GM21717 (cell line): ENCODE measurements at regions not wholly inside any gene's neighbourhood (a gene's known extent, or its start where the extent isn't known, plus 50 kb on each side); places are given as distances from the start of the nearest gene placed in this dataset.

ENCODE experiments used
- ATAC-seq: cut with Tn5 transposase; IDR thresholded peaks from one replicate; pipeline ENCODE4 v1.9.1; 2021; ENCODE audit warnings: mild to moderate bottlenecking, moderate library complexity; ENCODE audit not compliant: unreplicated experiment

DNA sequence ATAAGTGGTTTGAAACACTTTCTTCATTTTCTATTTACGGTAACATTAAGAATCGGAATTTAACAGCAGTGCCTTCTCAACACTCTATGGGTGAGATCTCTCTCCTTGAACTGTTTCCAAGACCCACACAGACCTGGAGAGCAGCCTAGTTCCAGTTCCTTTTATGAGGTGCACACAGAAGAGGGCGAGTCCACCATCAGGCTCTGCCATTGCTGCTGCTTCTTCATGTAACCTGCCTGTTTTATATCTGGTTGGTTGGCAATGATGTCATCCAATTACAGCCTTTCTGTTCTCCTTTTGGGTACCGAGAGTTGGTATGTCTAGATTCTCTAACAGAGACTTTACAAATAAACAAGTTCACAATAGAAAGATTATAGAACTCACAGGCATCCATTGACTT lies 225.7 kb downstream of the UTP18 start:
- no peak for ATAC-seq

DNA sequence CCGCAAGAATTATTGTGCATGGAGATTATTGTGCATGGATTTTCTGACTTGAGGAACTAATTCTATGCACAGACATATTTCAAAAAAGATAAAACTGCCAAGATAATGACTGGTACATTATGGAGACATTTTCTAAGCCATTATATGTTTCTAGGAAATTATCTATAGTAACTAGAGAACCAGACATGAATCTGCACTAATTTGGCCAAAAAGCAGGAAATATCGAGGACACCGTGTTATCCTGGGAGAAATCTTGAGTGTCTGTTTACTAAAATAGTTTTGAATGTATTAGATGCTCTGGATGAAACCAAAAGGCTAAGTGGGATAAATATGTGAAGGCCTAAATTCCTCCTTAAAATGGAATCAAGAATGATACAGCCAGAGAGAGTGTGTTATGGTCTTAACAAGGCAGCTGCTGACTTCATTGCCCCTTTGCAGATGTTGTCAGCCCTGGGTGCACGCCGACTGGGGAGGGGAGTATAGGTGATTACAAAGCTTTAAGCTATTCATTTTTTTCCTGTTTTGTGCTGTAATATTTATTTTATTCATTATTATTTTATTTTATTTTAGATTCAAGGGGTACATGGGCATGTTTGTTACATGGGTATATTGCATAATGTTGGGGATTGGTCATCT lies 226.7 kb downstream of the UTP18 start:
- no peak for ATAC-seq

DNA sequence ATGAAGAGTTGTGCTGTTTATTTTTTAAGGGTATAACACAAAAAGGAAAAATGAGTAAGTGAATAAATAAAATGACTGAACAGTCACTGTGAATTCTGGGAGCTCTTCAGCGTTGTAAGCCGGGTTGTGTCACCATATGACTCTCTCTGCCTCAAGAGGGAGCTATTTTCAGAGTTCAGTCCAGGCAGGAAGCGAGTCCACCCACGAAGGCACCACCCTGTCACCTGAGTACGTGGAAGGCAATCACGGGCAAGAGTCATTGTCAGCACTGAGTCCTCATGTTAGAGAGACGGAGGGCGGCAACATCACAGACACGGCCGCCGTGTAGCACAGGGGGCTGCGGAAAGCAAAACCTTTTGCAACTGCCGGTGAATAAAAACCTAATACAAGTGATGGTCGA lies 227.6 kb downstream of the UTP18 start:
- no peak for ATAC-seq

DNA sequence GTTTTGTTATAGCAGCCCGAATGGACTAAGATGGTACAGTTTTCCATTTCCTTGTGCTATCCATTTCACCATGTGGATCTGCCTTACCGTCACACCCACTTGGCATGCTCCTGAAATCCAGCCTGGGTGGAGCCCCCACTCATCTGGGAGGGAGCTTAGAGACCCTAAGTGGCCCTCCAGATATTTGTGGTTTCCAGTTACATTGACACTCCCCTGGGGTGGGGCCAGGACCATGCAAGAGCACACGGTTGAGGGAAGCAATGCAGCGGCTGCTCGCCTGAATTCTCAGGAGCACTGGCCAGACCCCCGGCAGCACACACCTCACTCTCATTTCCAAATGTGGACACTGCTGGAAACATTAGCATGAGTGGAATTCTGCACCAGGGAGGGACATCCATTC lies 231.1 kb downstream of the UTP18 start:
- no peak for ATAC-seq

DNA sequence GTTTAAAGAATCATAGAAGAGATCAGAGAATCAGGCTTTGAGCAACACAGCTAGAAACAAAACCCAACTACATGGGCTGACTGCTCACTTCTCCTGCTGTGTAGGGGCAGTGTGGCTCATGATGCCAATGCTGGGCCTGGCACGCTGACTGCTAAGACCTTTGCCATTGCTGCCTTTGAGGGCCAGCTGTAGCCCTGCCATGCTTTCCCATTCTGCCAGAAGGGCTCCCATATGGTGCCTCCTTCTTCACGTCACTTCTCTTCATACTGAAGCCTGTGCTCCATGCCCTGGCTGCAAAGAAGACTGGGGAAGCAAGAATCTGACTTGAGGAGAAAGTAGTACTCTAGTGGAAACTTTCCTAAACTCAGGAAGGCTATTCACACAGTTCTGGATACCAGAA lies 232.9 kb downstream of the UTP18 start:
- ATAC-seq, result no peak

DNA sequence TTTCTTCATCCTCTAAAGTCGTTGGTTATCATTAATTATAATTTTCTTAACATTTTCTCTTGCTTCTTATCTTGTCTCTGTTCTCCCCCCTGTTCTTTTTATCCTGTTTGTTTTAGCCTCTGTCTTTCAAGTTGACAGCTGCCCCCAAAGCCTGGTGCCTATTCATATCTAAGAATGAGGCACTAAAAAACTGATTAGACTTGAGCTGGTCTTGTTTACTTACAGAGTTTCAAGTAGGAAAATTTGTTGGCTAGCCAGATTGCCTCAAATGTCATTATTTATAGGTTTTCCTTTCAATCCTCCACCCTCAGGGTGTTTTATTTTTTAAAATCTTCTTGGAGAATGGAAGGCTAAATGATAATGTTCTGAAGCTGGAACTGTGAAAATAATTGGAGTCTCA lies 236.0 kb downstream of the UTP18 start:
- ATAC-seq, result no peak

DNA sequence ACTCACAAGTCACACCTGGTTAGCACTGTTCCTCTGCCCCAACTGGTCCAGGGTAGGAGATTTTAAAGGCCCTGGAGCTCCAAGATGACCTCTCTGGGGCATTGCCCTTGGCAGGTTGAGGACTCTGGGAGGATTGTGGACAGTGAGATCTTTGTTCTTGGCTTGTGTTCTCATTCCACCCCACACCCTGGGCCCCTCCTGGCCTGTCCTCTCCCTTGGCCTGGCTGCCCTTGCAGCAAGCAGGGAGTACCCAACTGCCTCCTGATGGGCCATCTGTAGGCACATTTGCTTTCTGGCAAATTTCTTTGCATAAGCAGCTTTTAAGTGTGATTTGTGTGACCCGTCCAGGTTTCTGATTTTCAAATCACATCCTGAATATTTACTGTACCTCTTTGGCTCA lies 239.6 kb downstream of the UTP18 start:
- no peak for ATAC-seq

DNA sequence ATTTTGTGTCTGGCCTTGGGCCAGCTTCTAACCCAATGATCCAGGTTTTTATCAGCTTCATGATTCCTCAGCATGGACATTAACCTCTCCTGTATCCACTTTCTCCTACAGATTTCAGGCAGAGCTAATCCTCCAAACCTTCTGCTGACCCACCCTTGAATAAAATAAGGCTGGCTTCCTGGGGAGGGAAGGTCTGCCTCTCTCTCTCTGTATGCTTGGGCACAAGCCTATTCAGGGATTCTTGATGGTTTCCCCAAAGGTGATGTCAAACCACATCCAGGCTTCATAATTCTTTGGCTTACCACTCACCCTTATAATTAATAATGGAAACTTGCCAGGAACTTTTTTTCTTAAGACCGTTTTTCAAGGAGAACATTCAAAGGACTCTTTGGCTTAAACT lies 240.1 kb downstream of the UTP18 start:
- no peak for ATAC-seq

DNA sequence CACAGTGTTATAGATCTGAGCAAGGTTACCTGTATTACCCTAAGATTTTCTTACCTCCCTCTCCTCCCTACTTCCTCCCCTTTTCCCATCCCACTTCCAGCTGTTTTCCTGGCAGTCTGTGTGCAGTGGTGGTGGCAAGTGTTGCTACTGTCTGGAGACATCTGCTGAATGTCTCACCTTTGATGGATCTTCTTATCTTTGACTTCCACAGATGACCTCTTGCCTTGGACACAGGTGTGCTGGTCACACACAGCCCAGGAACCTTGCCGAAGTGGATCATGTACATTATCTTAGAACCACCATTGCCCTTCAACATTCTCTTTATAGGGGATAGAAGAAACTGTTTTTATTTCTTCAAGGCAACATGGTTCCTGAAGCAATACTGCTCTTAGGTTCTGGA lies 245.1 kb downstream of the UTP18 start:
- no peak for ATAC-seq

DNA sequence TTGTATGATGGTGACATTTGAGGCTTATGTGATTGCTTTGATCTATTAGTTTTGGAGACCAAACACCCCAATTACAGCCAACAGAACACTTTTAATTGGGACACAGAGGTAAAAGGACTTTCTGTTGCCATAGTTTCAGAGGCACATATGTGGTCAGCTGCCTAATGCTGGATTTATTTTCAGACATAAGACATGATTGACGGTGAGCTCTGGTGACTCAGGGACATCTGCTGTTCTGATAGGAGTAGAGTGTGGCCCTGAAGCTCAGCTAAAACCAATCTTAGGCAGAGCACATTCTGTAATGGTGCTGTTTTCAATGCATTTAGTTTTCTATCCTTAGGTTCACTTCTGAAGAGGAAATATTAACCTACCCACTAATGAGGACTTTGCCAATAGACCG lies 247.1 kb downstream of the UTP18 start:
- no peak for ATAC-seq

DNA sequence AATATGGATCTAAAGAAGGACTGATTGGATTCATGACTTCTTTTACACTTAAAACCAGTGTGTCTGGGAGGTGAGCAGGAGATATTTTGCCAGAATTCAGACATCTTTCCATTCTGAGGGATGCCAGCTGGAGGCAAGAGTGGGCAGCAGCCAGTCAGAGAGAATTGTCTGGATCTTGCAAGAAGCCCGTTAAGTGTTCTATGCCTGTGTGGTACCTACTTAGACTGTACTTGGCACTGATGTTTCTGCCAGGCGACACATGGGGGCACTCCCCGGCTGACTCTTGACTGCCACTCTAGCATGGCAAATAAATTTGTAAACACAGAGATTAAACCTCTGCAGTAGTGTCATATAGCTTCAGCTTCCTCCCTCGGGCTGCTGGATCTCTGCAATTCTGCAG lies 247.7 kb downstream of the UTP18 start:
- ATAC-seq, result no peak

DNA sequence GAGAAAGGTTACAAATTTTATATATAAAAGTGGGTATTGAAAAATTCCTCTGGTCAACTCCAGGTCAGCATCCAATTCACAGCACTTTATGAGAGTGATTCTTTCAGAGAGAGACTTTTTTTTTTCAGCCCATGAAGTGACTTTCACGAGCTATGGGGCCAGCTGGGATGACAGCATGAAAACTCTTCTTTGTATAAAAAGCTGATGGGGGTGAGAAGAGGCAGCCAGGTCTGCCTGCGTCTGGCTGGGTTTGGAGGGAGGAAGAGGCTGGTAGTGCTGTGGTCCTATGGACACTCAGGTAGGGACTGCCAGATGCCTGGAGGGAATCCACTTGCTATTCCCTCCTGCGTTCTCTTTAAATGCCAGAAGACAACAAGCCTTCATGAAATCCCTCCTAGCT lies 250.6 kb downstream of the UTP18 start:
- ATAC-seq, result no peak

DNA sequence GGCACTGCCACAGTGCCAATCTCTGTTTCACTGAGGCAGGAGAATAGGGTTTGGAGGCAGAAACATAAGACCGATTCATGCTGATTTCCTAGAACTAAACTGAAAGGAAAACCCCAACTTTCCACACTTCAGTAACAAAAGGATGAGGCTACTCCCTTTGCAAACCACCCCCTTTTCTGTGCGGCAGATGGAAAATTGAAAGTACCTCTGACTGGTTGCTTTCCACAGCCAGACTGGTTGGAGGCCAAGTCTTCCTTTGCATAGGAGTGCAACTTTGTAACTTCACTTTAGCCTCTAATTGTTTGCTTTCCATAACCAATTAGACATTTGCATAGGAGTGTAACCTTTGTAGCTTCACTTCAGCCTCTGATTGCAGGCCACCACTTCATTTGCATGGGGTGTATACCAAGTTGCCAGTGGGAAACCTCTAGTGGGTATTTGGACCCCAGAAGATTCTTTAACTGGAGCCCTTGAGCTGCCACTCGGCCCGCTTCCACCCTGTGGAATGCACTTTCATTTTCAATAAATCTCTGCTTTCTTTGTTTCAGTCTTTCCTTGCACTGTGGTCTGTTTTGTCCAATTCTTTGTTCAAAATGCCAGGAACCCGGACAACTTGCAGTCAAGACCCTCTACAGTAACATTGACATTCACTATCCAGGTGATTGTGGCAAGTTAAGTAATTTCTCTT lies 252.0 kb downstream of the UTP18 start:
- no peak for ATAC-seq

DNA sequence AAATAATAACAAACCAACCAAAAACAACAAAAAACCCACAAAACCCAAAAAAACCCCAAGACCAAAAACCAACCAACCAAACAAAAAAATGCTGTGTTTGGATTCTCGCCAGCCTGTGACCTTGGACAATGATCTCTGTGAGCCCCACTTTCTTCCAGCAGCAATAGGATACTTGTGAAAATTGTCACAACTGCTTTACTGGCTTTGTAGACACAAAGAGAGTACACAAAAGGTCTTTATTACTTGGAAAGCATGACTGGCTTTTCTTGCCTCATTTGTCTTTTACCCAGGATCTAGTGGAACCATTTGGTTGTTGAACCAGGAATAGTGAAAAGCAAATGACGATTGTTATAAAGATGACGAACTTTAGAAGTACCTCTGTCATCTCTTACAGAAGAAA lies 256.6 kb downstream of the UTP18 start:
- no peak for ATAC-seq

DNA sequence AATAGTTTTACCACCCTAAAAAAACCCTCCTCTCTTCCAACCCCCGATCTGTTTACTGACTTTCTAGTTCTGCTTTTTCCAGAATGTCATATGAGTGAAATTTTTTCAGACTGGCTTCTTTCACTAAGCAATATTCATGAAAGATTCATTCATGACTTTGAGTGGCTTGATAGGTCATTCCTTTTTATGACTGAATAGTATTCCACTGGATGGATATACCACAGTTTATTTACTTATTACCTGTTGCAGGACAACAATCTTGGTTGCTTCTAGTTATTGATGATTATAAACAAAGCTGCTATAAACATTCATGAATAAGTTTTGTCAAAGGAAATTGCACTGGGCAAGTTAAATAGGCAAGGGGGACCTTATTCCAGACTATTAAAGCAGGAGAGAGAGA lies 264.2 kb downstream of the UTP18 start:
- no peak for ATAC-seq

DNA sequence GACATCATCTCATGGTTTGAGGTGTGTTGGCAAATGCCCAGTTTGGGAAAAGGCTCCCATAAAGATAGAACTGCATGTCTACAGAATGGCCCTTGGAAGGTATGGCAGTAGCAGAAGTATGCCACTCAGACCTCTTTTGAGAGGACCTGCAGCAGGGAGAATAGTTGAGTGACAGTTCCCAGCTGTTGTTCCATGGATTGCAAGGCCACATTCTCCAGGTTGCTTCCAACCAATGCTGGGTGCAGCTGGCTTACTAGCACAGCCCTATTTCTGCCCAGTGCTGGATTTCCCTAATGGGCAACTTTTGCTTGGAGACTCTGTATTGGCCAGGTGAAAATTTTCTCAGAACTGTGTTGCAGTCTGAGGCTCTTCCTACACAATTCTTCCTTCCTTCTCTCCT lies 266.2 kb downstream of the UTP18 start:
- ATAC-seq, result no peak

DNA sequence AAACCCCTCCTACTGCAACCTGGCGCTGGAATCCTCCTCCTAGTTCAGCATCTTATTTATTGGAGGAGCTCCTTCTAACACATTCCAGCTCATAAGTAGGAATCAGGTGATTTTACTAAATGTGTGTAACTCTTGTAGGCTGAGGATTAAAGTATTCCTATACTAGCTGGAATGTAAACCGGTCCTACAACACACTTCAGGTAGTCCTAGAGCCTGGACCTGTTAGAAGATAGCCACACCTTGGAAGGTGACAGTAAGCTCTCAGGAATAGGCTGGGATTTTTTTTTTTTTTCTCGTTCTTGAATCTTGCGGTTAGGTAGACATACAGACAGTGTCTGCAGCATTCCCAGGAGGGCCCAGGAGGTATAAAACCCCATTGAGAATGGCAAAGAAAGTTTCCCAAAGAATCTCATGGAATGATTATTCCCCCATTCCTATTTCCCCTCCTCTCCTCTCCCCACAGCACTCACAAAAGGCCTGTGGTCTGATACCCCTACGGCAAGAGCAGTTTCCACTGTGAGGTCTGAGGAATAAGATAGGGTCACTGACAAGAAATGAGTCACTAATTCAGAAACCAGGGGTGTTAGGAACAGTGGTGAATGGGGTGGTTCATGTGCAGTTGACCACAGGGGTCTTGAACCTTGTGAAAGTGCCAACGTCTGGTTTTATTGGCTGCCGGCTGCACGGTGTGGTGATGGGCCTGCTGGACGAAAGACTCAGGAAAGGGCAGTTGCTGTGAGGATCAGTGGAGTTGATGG lies 267.1 kb downstream of the UTP18 start:
- no peak for ATAC-seq

DNA sequence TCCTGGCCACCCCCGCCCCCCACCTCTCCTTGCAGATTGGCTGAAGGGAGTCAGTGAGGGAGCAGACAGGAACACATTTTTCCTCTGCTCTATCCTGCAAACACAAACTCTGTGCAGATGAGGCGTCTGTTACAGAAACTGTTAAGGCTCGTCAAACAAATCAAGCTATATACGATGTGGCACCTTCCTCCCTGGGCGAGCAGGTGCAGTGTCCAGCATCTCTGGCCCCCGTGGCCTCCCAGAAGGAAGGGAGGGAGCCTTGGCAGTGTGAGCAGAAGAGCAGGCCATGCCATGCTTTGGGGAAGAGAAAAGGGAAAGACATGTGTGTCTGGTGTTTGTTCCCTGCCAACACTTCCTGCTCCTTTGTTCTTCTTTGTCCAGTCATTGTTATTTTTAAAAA lies 267.8 kb downstream of the UTP18 start:
- ATAC-seq, result no peak

DNA sequence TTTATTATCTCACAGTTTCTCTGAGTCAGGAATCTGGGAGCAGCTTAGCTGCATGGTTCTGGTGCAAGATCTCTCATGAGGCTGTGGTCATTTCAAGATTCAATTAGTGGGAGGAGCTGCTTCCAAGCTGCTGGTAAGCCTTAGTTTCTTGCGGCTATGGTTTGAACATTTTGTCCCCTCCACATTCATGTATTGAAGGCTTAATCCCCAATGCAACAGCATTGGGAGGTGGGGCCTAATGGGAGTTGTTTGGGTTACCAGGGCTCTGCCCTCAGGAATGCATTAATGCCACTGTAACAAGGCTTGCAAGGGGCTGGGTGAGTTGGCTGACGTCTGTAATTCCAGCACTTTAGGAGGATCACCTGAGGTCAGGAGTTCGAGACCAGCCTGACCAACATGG lies 272.9 kb downstream of the UTP18 start:
- no peak for ATAC-seq

DNA sequence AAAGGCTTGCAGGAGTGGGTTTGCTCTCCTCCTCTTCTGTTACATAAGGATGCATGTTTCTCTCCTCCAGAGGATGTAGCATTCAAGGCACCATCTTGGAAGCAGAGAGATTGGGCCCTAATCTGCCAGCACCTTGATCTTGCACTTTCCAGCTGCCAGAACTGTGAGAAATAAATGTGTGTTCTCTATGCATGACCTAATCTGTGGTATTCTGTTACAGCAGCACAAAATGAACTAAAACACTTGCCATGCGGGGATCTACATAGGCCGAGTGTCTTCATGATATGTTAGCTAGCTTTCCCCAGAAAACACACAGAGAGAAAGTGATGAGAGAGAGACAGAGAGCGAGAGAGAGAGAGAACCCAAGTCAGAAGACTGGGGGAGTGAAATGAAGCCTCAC lies 273.5 kb downstream of the UTP18 start:
- no peak for ATAC-seq

DNA sequence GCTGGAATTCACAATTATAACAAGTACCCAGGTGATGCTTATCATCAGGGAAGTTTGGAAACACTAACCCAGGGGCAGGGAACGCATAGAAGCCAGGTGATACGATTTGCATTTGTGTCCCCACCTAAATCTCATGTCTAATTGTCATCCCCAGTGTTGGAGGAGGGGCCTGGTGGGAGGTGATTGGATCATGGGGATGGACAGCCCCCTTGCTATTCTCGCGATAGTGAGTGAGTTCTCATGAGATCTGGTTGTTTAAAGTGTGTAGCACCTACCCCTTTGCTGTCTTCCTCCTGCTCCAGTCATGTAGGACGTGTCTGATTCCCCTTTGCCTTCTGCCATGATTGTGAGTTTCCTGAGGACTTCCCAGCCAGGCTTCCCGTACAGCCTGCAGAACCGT lies 276.3 kb downstream of the UTP18 start:
- ATAC-seq, result no peak

DNA sequence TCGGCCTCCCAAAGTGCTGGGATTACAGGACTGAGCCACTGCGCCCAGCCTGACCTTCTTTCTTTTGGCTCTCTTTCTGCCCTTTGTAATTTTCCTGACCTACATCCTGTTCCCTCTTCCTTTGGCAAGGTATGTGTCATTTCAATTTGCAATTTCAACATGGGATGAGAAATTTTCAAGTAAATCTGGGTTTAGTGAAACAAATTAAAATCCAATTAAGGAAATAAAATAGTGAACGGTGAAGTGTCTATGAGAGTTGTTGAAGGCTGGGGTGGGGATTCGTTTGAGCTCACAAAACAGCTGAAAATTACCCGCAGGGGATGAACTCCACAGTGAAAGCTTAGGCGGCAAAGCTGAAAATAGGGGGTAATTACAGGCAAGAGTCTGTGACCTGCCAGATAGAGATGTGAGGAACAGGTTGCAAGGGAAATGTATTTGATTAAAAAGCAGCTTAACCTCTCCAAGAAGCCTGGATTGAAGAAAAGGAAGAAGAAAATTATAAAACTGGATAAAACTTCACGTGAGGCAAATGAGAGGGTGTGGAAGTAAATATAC lies 277.7 kb downstream of the UTP18 start:
- ATAC-seq, result no peak
